Endometrium (tissue), 2 donors: ENCODE measurements at regions not wholly inside any gene's neighbourhood (a gene's known extent, or its start where the extent isn't known, plus 50 kb on each side); places are given as distances from the start of the nearest gene placed in this dataset.
"Not testable (repeated sequence)": the region's sequence is repeated elsewhere in the genome, so short reads cannot be mapped to it uniquely, and the experiment has no call there.

Experiments
- FAIRE-seq: peaks from 2 replicates; lab custom pipeline; 2012; peaks lifted over from hg19 to GRCh38; lab: Jason Lieb, UNC
- donor health status: control.
- donor health status: control.

DNA sequence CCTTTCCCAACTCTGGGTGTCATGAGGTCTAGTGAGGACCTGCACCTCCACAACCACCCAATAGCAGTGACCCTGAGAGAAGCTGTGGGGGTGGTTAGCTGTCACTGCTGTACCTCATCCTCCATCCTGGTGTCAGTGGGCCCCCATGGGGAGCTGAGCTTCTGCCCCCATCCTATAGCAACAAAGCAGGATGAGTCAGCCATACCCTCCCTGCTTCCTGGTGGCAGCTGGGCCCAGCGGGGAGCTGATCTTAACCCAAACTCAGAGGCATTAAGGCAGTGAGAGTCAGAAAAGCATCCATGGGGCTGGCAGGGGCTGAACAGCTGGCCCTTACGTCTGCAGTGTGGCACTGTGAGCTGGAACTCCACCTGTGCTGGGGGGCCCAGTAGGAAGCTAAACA, 247.8 kb upstream of the HDAC4 start:
- no peak for FAIRE-seq

DNA sequence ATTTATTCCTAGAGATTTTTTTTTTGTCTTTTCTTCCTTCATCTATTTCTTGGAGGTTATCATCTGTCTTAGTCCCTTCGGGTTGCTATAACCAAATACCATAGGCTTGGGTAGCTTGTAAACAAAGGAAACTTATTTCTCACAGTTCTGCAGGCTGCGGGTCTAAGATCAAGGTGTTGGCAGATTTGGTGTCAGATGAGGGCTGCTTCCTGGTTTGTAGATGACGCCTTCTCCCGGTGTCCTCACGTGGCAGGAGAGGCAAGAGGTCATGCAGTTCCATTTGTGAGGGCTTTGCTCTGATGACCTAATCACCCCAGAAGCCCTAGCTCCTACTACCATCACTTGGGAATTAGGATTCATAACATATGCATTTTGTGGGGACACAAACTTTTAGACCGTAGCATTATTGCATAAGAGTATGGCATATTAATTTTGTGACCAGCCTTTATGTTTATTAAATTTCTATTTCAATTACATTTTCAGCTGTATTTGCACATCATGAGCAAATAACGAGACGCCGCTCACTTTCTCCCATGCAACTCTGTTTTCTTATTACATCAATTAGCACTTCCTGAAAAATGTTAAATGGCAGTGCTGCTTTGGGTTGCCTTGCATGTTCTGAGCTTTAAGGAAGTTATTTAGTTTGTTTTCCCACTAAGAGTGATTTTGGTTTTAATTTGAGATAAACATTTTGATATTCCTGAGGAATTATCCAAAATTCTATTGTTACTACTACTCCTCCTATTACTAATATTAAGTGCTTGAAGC, 246.4 kb upstream of the HDAC4 start:
- no peak for FAIRE-seq

- no peak for FAIRE-seq
These were observed 245.4 kb upstream of the HDAC4 start for GRCh38 chr2:239646184-239646583.

GRCh38 chr2:239644594-239644993, 243.8 kb upstream of the HDAC4 start:
- FAIRE-seq, result not testable (repeated sequence)

DNA sequence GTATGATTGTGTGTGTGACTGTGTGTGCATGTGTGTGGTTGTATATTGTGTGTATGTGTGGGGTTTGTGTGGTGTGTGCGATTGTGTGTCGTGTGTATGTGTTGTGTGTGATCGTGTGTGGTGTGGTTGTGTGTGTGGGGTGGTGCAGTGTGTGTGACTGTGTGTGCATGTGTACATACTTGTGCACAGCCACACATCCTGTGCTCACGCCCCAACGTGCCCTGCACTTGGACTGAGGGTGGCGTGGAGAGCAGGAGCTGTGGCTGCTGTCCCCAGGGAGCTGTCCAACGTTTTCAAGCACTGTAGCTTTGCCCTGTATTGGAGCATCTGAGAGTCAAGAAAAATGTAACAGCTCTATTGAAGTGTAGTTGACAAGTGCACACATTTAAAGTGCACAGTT, 243.2 kb upstream of the HDAC4 start:
- no peak for FAIRE-seq

DNA sequence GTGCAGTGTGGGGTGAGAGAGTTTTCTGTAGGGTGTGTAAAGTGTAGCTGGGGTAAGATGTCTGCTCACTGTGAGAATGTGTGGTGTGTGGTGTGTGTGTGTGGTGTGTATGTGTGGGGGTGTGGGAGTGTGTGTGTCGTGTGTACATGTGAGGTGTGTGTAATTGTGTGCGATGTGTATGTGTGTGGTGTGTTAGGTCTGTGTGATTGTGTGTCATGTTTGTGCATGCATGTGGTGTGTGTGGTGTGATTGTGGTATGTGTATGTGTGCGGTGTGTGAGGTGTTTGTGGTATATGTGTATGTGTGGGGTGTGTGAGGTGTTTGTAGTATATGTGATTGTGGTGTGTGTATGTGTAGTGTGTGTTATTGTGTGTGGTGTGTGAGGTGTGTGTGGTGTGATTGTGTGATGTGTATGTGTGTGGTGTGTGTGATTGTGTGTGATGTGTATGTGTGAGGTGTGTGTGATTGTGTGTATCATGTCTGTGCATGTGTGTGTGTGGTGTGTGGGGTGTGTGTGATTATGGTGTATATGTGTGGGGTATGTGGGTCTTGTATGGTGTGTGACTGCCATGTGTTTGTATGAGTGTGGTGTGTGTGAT, 241.7 kb upstream of the HDAC4 start:
- FAIRE-seq, result no peak

GRCh38 chr2:239641904-239642303, 241.1 kb upstream of the HDAC4 start:
- FAIRE-seq, result not testable (repeated sequence)

DNA sequence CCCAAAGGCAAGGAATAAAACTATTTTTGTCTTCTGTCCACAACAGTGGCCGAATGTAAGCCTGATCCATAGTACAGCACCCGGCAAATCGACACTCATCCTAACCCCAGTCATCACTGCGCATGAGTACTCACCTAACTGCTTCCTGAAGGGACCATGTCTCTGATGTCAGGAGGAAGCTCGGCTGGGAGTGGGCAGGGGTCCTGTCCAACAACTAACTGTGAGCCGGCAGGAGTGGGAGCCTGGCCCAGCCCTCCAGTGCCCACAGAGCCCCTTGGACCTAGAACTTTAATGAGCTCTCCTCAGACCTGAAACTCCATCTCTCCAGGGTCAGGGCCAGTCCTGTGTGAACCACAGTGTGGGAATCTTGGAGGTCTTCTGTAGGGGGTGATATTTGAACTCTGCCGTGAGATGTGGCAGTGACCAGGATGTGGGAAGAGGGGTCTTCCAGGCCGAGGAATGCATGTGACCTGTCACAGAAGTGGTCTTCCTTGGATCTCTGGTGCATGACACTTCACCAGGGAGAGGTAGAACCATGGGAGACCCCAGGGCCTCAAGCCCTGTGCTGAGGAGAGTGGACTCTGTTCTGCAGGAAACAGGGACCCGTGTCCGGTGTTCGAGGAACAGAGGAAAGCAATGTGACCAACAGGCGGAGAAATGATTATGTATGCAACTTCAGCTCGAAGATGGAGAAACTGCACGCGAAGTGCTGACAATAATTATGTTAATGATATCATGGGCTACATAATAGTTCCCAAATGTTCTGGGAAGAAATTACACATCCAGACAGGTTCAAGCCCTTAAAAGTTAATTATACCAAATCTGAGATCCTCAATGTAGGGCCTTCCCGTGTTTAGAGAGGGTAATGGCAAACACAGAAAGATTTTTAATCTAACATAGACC, 240.1 kb upstream of the HDAC4 start:
- no peak for FAIRE-seq

DNA sequence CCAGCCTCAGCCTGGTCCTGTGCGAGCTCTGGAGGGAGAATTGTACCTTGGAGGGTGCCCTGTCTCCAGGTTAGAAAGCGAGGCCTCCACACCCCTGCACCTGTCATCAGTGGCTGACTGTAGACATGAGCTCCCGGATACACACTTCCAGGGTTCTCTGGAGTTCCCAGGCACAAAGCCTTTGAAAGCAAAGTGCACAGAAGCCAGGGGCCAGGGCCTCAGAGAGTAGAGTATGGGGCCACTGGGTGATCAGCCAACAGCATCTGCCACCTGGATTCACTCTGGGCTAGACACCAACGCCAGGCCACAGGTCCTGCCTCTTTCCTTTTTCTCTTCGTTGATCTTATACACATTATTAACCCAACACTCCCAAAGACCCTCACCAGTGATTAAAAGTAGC, 239.4 kb upstream of the HDAC4 start:
- FAIRE-seq, result no peak

- FAIRE-seq, result no peak
These were observed 238.8 kb upstream of the HDAC4 start for GRCh38 chr2:239639421-239640185.

- FAIRE-seq, result no peak
These were observed 237.6 kb upstream of the HDAC4 start for GRCh38 chr2:239638376-239638775.

- FAIRE-seq, result no peak
These were observed 236.0 kb upstream of the HDAC4 start for GRCh38 chr2:239636808-239637207.

GRCh38 chr2:239634769-239635168, 233.9 kb upstream of the HDAC4 start:
- no peak for FAIRE-seq

DNA sequence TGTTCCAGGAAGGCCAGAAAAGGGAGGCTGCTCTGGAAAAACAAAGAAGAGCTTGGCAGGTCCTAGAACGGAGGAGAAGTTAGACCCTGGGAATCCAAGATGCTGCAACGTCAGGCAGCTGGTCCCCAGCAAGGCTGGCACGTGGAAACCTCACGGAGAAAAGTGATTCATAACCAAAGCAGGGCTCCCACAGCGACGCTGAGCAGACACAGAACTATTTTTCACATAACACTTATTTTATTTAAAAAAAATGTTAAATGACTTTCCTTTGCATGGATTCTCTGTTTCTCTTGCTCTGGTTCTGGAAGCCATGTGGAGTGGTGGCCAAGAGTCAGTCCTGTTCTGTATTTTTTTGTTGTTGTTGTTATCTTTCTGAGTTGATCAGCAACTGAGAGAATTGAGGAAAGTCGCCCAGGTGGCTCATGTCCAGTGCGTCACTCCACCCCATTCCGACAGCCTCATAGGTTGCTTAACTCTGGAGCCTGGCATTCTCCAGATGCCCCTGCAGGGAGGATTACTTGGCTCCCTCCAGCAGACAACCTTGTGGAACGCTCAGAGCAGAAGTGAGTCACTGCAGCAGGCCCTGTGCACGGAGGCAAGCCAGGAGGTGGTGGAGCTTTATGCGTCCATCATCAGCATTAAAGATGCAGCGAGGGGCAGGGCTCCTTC, 229.9 kb upstream of the HDAC4 start:
- FAIRE-seq, result no peak

DNA sequence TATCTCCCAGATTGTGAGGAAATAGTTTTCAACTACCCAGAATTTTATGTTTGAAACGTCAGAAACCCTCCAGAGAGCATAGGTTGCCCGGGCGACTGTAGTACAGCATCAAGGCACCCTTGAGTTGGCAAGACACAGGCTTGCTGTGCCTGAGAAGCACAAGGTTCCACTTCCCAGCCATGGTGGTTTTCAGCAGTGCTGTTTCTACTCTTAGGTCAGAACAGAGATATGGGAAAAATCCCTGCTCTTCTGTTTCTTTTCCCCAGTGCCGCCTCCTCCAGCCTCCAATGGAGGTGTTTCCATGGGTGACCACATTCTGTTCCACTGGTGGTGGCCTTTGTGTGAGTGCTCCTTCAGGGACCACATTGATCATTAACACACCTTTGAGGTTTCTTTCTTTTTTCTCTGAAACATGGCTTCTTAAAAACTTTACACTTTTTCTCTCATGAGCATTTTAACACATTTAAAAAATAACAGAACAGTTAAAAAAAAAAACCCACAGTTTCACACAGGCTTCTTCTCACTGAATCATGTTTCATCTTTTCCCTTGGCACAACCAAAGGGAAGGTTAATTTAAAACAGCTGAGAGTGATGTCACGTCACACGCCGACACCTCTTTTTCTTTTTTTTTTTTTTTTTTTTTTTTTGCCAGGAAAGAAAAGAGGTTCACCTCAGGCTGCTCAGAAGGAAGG, 229.3 kb upstream of the HDAC4 start:
- no peak for FAIRE-seq

DNA sequence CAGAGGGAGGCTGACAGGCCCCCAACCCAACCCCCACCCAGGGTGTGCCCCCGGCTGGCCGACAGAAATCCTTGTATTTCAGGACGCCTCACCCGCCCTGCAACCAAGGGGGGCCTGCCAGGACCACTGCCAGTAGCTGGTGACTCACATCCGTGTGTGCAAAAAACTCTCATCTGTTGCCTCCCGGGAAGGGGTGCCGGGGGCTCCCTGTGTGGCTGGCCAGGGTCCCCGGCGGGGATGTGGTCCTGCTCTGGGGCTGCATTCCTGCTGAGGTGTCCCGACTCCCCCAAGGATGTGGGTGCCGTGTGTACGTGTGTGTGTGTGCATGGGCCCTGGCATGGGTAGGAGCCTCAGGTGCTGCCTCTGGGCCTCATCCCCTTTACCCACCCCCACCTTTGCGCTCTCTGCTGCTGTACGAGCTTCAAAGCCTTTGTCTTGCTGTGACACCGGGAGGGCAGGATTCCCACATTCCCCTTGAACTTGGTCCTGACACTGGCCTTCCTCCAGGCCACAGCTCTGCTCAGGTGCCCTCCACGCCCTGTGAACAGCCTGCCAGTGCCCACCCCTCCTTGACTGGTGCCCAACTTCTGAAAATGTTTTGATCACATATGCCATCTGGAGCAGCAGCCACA, 226.3 kb upstream of the HDAC4 start:
- no peak for FAIRE-seq

DNA sequence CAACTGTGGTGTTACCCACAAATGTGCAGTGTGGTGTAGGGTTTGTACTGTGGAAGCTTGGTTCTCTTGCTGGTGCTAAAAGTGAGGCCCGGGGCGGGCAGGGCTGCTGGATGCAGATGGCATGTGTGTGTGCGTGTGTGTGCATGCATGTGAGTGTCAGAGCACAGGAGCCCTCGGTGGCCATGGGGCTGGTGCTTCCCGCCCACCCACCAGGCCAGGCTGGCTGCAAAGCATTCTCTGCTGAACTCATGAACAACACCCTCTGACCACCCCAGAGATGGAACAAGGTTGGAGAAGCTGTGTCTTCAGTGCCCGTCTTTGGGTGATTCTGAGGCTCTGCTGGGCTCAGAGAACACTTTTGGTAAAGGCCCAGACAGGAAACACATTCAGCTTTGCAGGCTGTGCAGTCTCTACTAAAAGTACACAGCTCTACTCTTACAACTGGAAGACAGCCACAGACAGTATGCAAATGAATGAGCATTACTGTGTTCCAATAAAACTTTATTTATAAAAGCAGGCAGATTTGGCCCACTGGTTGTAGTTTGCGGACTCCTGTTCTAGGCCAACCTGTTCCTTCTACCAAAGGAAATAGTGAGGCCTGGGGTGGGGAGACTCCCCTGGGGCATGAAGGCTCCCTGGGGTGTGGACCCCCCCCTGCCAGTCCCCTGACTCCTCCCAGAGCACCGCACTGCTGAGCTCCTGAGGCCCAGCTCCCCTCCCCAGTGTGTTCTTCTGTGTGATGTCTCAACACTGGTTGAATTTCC, 225.3 kb upstream of the HDAC4 start:
- no peak for FAIRE-seq

DNA sequence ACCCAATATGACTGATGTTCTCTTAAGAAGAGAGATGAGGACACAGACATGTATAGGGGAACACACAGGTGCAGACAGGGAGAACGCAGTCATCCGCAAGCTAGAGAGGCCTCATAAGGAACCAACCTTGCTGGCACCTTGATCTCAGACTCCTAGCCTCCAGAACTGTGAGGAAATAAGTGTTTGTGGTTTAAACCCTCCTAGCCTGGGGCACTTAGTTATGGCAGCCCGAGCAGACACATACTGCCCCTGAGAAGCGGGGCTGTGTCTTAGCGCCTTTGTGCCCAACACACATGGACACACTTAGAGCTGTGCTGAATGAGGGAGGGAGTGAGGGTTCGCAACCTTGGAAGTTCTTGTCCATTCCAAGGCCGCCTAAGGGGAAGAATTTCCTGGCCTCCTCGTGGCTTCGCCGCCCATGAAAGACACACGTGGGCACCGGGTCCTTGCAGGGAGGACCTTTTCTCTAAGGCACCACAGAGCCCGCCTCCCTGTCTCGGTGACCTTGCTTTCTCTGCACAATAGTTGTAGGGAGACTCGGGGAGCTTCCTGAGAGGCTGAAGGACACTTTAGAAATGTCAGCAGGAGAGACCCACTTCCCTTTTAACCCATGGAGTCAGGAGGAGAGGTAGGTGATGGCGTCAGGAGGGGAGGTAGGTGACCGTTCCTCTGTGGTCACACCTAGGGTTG, 224.5 kb upstream of the HDAC4 start:
- no peak for FAIRE-seq

DNA sequence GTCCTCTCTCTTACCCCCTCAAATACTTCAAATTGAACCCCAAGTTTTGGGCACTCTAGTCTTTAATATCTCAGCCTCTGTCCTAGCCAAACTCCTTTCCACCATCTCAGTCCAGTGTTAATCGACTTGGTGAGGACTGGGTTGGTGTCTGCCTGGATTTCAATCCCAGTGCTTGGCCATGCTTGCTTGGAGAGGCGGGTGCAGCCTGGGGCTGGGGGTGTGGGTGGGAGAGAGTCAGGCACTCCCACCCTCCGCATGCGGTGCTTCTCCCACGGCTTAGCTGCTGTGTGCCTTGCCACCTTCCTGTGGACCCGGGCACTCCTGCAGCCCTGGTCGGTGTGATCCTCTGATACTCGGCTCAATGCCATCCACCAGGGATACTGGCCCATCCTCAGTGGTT, 220.8 kb upstream of the HDAC4 start:
- FAIRE-seq, result no peak
